ENCODE measurements at regions not wholly inside any gene's neighbourhood (a gene's known extent, or its start where the extent isn't known, plus 50 kb on each side); places are given as distances from the start of the nearest gene placed in this dataset.

GRCh38 chr2:105569606-105570005, 170.8 kb upstream of the FHL2 start:
- no peaks in the 10 kb centered on the region for H4K20me1 ChIP-seq (ENCODE audit: insufficient read depth)
- no peaks in the 10 kb centered on the region for H3K27me3 ChIP-seq (ENCODE audit: insufficient read depth, low read depth)
- TF ChIP-seq CTCF (conservative IDR thresholded peaks at IDR 0.05; ENCODE audit: low read depth, low read length): no peak
- no peaks in the 10 kb centered on the region for H3K36me3 ChIP-seq (ENCODE audit: insufficient read depth)
- H3K4me2 ChIP-seq: no peak overlapping the region
- H3K4me3 ChIP-seq (IDR thresholded peaks at IDR 0.05; ENCODE audit: insufficient read depth, low read depth, low read length): no peak overlapping the region
- H3K4me1 ChIP-seq (ENCODE audit: low read depth, poor library complexity, severe bottlenecking): peaks cover 4% of the 10 kb centered on the region
- H2AFZ ChIP-seq (ENCODE audit: low read depth): no peak overlapping the region
- no peak overlapping the region for H3K9ac ChIP-seq
- no peaks in the 10 kb centered on the region for H3K79me2 ChIP-seq (ENCODE audit: insufficient read depth, low read depth)
- H3K27ac ChIP-seq: no peak overlapping the region

- no peak overlapping the region for H3K9ac ChIP-seq
- no peaks in the 10 kb centered on the region for H3K4me1 ChIP-seq (ENCODE audit: low read depth, poor library complexity, severe bottlenecking)
- H3K79me2 ChIP-seq (ENCODE audit: insufficient read depth, low read depth): no peaks in the 10 kb centered on the region
- no peaks in the 10 kb centered on the region for H3K36me3 ChIP-seq (ENCODE audit: insufficient read depth)
- H3K4me3 ChIP-seq (IDR thresholded peaks at IDR 0.05; ENCODE audit: insufficient read depth, low read depth, low read length): no peak overlapping the region
- no peak for TF ChIP-seq CTCF (conservative IDR thresholded peaks at IDR 0.05; ENCODE audit: low read depth, low read length)
- H2AFZ ChIP-seq (ENCODE audit: low read depth): no peak overlapping the region
- H4K20me1 ChIP-seq (ENCODE audit: insufficient read depth): no peaks in the 10 kb centered on the region
- no peaks in the 10 kb centered on the region for H3K27me3 ChIP-seq (ENCODE audit: insufficient read depth, low read depth)
- H3K4me2 ChIP-seq: no peak overlapping the region
- H3K27ac ChIP-seq: no peak overlapping the region
These were observed 169.2 kb upstream of the FHL2 start for GRCh38 chr2:105567996-105568494.

- Histone ChIP-seq H3K9ac (no peak overlapping the region), H3K4me3 (IDR thresholded peaks at IDR 0.05; ENCODE audit: insufficient read depth, low read depth, low read length) (no peak overlapping the region), H3K27ac (no peak overlapping the region), H2AFZ (ENCODE audit: low read depth) (no peak overlapping the region), H3K27me3 (ENCODE audit: insufficient read depth, low read depth) (no peaks in the 10 kb centered on the region), H3K79me2 (ENCODE audit: insufficient read depth, low read depth) (no peaks in the 10 kb centered on the region), H4K20me1 (ENCODE audit: insufficient read depth) (no peaks in the 10 kb centered on the region), H3K4me1 (ENCODE audit: low read depth, poor library complexity, severe bottlenecking) (no peaks in the 10 kb centered on the region), H3K4me2 (no peak overlapping the region), H3K36me3 (ENCODE audit: insufficient read depth) (no peaks in the 10 kb centered on the region)
- TF ChIP-seq CTCF (conservative IDR thresholded peaks at IDR 0.05; ENCODE audit: low read depth, low read length): no peak
These were observed 164.3 kb upstream of the FHL2 start for GRCh38 chr2:105563000-105563719.

GRCh38 chr2:105561401-105561800, 162.6 kb upstream of the FHL2 start:
- Histone ChIP-seq H3K36me3 (ENCODE audit: insufficient read depth) (no peaks in the 10 kb centered on the region), H3K4me3 (IDR thresholded peaks at IDR 0.05; ENCODE audit: insufficient read depth, low read depth, low read length) (no peak overlapping the region), H4K20me1 (ENCODE audit: insufficient read depth) (no peaks in the 10 kb centered on the region), H3K27ac (no peak overlapping the region), H3K27me3 (ENCODE audit: insufficient read depth, low read depth) (no peaks in the 10 kb centered on the region), H3K4me2 (no peak overlapping the region), H3K9ac (no peak overlapping the region), H3K79me2 (ENCODE audit: insufficient read depth, low read depth) (no peaks in the 10 kb centered on the region), H2AFZ (ENCODE audit: low read depth) (no peak overlapping the region), H3K4me1 (ENCODE audit: low read depth, poor library complexity, severe bottlenecking) (no peaks in the 10 kb centered on the region)
- TF ChIP-seq CTCF (conservative IDR thresholded peaks at IDR 0.05; ENCODE audit: low read depth, low read length): no peak
